Hematopoietic multipotent progenitor cell treated with erythropoietin and hydrocortisone succinate and interleukin-3 and kit ligand, for 4 days (in vitro differentiated cells): ENCODE measurements at regions not wholly inside any gene's neighbourhood (a gene's known extent, or its start where the extent isn't known, plus 50 kb on each side); places are given as distances from the start of the nearest gene placed in this dataset.
"Not testable (repeated sequence)": the region's sequence is repeated elsewhere in the genome, so short reads cannot be mapped to it uniquely, and the experiment has no call there.

Experiments used
- DNase-seq: peaks from one replicate; pipeline ENCODE4 v3.0.0-alpha.2; 2015

- DNase-seq: no peak
Observed at GRCh38 chr2:12484536-12485115, 232.1 kb upstream of the TRIB2 start.

DNA sequence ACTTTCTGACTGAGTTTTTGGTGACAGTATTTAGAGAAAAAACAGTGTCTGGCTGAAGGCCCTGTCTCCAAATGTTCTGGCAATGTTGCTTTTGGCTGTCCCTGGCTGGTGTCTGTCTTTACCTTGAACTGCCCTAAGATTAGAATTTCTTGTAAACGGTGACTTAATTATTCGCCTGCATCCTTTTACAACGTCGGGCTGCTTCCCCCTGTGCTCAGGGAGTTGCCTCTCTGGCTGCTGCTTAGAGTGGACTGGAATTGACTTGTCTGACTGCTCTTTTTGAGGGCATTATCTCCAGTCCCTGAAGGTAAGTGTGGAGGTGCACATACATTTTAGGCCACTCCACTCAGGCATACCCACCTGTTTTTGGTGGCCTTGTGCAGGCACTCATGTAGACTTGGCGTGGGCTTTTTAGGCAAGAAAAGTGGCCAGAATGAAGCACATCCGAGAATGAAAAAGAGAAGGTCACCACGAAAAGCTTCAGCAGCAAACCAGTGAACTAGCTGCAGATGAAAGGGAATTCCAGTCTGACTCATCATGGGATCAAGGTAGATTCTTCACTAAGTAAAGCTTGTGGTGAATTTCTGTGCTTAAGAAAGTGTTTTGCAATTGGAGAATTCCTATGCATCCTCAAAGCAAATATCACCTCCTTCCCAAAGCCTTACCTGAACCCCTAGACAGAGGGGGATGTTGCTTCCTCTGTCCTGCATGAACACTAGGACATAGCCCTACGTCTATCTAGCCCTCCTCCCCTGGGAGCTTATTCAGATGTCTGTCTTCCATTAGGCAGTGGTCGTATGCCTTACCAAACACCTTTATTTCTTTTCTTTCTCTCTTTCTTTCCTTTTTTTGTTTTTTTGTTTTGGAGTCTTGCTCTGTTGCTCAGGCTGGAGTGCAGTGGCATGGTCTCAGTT, 230.3 kb upstream of the TRIB2 start:
- no peak for DNase-seq

DNA sequence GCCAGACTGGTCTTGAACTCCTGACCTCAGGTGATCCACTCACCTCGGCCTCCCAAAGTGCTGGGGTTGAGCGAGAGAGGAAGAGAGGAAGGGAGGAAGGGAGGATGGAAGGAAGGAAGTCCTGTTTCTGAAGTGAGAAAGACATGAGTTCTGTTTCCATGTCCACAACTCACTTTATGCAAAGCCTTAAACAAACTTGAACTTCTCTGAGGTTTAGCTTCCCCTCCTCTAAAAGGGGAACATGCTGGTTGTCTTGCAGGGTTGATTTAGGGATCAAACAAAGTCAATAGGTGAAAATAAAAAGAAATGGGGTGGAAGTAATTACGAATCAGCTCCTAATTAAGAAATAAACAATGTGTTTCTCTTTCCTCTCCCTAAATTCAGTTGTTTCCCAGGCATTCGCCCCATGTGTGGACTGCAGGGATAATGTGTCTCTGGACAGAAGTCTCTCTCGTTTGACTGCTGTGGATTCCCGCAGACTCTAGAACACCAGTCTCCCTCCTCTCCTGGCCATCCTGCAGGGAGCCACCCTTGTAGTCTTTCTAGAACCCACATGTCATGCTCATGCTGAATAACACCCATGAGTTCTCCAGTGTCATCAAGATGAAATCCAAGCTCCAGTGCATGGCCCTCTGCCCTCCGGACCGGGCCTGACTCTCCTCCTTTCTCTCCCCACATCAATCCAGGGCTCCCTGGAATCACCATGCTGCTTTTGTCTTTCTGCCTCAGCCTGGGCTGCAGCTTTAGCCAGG, 229.3 kb upstream of the TRIB2 start:
- DNase-seq: no peak

DNA sequence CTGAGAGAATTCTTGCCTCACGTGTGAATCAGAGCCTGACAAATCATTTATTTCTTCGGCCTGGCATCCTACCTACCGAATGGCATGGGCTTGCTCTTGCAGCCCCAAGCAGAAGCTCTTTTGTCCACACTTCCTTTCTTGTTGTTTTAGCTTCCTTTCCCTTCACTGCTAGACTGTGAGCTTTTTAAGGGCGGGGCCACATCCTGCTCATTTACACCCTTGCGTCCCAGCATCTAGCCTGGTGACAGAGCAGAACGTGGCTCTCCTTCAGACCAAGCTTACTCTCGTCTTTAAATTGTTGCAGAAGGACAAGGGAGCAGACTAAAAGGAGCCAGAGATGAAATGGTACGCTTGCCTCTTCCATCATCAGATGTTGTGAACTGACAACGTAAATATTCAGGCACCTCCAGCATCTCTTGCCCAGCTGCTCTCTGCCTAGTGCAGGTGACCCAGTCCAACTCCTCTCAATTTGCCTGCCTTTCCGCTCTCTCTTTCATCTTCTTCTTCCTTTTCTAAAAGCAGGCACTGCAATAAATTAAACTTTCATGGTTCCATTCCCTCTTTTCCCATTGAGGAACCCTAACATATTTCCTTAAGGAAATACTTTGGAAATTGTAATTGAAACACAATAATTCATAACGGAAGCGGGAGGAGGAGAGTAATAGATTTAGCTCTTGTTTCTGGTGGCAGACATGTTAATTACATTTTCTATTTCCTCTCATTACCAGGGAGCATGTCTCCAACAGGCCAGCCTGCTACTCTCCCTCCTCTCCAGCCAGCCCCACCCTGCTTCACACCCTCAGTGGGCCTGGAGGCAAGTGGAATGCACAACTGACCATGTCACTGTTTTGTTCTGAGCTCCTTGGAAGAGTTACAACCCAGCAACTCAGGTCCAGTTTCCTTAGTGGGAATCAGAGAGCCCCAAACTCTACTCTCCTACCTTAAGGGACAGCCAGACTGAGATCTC, 228.1 kb upstream of the TRIB2 start:
- peak; percentile 49 for DNase-seq

DNA sequence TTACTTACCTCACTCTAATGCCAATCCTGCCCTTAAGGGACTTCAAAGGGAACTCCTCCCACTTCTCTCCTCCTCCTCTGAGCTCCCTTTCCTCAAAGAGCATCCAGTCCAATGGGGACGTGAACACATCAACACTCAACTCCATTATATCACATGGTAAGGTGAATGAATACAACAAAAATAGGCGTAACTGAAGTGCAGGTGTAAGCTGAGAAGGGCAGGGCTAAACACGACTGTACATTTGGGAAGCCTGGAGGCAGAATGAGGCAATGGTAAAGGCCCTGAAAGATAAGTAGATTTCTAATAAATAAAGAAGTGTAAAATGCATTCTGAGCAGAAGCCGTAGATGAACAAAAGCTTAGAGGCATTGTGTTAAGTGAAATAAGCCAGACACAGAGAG, 226.1 kb upstream of the TRIB2 start:
- no peak for DNase-seq

GRCh38 chr2:12492360-12492759, 224.4 kb upstream of the TRIB2 start:
- not testable (repeated sequence) for DNase-seq

DNA sequence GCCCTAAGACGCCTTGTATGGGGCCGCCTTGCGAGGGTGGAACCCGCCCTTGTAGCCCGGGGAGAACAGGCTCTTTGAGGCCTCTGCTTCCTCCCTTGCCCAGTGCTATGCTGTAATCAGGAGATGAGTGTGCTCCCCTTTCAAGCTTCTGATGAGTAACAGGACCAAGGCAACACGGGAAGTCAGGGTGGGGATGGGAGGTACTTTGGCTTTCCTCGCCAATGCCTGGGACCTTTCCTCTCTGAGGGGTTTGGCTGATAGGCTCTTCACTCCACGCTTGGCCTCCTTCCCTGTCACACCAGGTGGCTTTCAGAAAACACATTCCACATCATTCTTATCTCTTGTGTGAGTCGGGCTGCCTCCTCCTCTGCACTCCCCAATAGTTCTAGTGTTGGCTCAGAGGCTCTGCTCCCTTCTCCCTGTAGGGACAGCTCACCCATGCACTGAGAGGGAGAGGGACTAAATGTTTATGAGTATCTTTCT, 223.7 kb upstream of the TRIB2 start:
- no peak for DNase-seq

DNA sequence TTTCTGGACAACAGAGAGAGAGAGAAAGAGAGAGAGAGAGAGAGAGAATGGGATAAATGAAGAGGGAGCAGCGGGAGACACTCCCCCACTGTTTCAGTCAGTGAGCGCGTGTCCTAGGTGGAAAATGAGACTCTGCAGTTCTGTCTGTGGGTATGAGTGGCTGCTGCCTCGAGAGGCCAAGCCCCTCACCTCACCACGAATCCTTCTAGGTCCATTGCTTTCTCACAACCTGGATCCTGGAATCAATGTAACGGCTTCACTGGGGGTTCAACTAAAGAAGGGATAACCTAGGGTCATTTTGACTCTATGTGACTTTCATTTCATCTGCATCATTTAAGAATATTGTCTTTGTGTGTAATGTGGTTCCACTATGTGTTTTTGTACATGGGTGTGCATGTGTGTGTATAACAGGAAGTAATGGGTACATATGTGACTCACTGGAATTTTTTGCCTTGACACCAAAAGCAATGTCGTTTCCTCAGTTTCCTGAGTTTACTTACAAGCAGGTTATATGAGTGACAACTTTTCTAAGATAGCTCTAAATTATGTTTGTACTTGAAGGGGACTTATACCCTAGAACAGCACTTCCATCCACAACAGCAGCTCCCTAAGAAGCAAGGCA, 221.4 kb upstream of the TRIB2 start:
- DNase-seq: no peak

DNA sequence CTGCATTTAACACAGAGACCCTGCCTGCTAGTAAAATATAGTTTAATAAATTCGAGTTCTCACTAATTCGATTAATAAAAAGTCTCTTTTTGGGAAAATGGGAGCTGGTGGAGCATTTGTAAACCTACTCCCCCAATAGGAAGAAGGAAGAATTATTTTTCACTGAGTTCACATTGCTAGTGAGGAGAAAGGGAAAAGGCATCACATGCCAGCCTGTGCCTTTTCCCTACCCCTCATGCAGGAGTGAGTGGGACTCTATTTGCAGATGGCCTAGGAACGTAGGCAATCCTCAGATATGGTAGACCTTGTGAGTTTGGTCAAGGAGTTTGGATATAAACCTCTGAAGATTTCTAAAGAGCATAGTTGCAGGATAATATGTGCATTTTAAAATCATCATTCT, 218.4 kb upstream of the TRIB2 start:
- no peak for DNase-seq

- DNase-seq: no peak
Observed at GRCh38 chr2:12498704-12499103, 218.0 kb upstream of the TRIB2 start.

- no peak for DNase-seq
Observed at GRCh38 chr2:12500899-12501298, 215.8 kb upstream of the TRIB2 start.

- peak; percentile 89 for DNase-seq
Observed at GRCh38 chr2:12501469-12502158, 215.1 kb upstream of the TRIB2 start.

GRCh38 chr2:12502759-12503158, 214.0 kb upstream of the TRIB2 start:
- peak; percentile 44 for DNase-seq

DNA sequence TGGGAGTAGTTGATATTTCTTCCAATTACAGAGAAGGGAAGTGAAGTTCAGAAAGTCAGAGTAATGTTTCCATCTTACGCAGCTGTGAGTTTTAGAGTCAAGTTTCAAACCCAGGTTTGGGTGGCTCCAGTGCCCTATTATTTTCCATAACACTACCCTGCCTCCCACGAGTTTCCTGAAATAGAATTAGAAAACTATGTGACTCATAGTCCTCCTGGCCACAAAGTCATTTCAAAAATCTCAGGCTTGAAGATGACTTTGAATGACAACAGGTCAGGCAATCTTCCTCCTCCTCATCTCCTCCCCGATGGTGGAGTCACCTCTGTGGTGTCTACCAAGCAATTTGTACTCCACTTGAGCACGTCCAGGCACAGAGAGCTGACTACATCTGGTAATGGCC, 212.3 kb upstream of the TRIB2 start:
- no peak for DNase-seq

GRCh38 chr2:12506846-12507245, 209.9 kb upstream of the TRIB2 start:
- no peak for DNase-seq

DNA sequence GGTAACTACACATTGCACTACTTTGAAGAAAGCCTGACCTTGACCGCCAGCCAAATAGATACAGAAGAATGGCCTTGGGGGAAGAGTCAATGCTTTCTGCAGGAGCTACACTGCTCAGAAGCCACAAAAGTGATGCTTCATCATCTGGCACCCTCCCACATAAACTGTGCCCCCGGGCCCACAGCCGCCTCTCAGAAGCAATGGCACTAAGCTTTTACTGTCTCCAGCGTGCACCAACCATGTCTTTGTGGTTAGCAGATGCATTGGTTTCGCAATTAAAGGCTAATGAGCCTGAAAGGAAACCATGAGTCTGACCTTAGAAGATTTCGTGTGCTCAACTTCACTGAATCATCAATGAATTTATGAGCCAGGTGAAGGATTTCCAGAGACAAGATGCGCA, 209.4 kb upstream of the TRIB2 start:
- peak; percentile 87 for DNase-seq

DNA sequence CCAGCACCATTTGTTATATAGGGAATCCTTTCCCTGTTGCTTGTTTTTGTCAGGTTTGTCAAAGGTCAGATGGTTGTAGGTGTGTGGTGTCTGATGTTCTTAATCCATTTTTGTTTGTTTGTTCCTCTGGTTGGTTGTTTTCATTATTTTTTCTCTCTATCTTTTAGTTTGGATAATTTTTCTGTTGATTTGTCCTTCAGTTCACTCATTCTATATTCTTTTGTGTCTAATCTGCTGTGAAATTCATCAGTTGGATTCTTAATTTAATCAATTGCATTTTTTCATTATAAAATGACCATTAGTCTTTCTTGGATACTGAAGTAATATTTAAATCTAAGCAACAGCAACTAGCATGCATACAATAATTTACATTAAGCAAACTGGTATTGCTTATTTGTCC, 206.7 kb upstream of the TRIB2 start:
- no peak for DNase-seq

GRCh38 chr2:12513339-12513738, 203.4 kb upstream of the TRIB2 start:
- DNase-seq: no peak

- no peak for DNase-seq
Observed at GRCh38 chr2:12514168-12514567, 202.6 kb upstream of the TRIB2 start.

DNA sequence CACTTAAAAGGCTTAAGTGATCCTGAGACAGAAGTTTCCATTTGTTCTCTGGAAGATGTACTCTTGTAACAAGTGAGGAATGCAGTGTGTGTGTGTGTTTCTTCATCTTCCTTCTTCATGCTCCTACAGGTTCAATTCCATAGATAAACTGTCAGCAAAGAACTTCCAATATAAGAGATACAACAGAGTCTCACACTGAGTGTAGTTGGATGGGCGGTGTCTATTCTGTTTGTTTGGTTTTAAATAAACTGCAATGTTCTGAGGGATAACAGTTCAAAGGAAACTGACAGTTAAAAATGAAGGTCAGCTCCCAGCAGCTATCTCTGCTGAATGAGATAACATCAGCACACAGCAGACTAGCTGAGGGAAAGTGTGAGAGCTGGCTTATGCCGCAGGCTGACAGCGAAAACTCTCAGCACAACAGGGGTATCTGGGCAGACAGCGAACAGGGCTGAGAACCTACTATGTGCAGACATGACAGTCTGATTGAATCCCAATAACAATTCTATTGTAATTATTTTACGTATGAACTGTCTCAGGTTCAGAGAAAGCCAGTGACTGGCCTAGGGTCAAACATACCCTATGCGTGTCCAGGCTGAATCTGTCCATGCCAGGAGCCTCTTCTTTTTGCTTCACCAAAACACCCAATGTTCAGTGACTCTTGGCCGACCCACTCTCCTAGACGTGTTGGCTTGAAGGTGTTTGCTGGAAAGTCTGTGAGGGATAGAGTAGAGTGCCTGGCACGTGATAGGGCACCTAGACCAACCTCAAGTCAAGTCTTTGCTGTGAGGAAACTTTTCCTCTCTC, 201.9 kb upstream of the TRIB2 start:
- peak; percentile 87 for DNase-seq
